ENCODE measurements at regions not wholly inside any gene's neighbourhood (a gene's known extent, or its start where the extent isn't known, plus 50 kb on each side); places are given as distances from the start of the nearest gene placed in this dataset.
A peak's percentile ranks its signal among the peaks of the same experiment; 100 is the strongest.

DNA sequence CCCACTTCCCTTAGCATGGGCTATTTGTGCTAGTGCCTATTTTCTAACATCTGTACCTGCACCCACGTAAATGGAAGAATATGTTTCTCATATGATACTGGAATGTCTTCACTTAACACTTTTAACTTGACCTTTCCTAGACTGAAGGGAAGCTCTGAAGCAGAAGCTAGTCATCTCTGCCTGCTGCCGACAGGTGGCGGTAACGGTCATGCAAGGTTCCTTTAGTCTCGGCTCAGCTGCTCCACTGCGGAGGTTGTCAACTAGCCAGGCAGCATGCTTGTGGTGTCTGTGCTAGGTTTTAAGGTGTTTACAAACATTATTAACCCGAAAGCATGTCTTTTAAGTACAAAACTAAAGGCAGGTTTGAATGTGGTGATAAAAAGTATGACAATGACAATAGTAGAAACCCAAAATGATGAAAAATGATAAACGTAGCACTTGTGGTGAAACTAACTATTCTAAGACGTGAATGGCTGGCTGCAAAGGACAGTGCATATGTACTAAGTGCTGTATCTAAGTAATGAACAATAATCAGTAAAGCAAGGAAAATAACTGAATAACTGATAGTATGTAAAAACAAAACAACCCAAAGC, 117.2 kb downstream of the GRIN2B start:
- ATAC-seq (peak in 5 of 8 donors; percentile 49 to 75 (median 57)), DNase-seq (peak; percentile 66 to 73)
- H3K4me3 ChIP-seq: no peak overlapping the region
- H3K27me3 ChIP-seq: peaks cover 0 to 62% (median 25%) of the 10 kb centered on the region in 7 donors
- no peaks in the 10 kb centered on the region for H3K4me1 ChIP-seq
- TF ChIP-seq, protein P1, sequence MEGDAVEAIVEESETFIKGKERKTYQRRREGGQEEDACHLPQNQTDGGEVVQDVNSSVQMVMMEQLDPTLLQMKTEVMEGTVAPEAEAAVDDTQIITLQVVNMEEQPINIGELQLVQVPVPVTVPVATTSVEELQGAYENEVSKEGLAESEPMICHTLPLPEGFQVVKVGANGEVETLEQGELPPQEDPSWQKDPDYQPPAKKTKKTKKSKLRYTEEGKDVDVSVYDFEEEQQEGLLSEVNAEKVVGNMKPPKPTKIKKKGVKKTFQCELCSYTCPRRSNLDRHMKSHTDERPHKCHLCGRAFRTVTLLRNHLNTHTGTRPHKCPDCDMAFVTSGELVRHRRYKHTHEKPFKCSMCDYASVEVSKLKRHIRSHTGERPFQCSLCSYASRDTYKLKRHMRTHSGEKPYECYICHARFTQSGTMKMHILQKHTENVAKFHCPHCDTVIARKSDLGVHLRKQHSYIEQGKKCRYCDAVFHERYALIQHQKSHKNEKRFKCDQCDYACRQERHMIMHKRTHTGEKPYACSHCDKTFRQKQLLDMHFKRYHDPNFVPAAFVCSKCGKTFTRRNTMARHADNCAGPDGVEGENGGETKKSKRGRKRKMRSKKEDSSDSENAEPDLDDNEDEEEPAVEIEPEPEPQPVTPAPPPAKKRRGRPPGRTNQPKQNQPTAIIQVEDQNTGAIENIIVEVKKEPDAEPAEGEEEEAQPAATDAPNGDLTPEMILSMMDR (IDR thresholded peaks at IDR 0.05): peak; percentile 53 to 93 (median 90)
- intact Hi-C loops (cut with DNase I): loop anchor here (1.0 to 10.0 kb wide), 6 partner anchors 288 to 303 kb away; no protein-coding TSS in a partner anchor
- 16 to 18% methylated on average over 9 of the region's 9 CpGs for WGBS, 2 donors
- no peak overlapping the region for H3K27ac ChIP-seq
- no peaks in the 10 kb centered on the region for H3K36me3 ChIP-seq
- no peaks in the 10 kb centered on the region for H3K9me3 ChIP-seq

DNA sequence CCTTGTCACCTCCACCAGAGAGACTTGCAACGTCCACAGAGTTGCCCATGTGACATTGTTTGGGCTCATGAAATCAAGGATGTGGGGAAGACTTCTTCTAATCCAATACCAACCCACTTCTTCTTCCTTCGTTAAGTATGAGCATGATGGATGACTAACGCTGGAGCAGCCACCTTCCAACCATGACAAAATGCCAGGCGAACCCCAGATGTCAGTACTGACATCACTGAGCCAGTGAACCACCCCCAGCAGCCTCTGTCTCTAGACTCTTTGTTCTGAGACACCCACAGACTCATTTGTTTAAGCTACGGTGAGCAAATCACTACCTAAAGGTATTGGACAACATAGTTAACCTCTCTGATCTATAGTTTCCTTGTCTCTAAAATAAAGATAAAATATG, 123.7 kb downstream of the GRIN2B start:
- Histone ChIP-seq H3K27me3 (peaks cover 0 to 22% (median 0%) of the 10 kb centered on the region in 7 donors), H3K4me3 (no peak overlapping the region), H3K36me3 (no peaks in the 10 kb centered on the region), H3K4me1 (peaks cover 0 to 9% (median 0%) of the 10 kb centered on the region in 9 donors), H3K9me3 (no peaks in the 10 kb centered on the region), H3K27ac (no peak overlapping the region)
- 78 to 79% methylated on average over 5 of the region's 5 CpGs for WGBS, 2 donors
- no peak for ATAC-seq
- intact Hi-C loops (cut with DNase I): loop anchor here in 1 of 10 donors (5.0 kb wide), 1 partner anchor 230 kb away; no protein-coding TSS in a partner anchor
- TF ChIP-seq, protein P1 (IDR thresholded peaks at IDR 0.05): no peak
- DNase-seq: no peak

DNA sequence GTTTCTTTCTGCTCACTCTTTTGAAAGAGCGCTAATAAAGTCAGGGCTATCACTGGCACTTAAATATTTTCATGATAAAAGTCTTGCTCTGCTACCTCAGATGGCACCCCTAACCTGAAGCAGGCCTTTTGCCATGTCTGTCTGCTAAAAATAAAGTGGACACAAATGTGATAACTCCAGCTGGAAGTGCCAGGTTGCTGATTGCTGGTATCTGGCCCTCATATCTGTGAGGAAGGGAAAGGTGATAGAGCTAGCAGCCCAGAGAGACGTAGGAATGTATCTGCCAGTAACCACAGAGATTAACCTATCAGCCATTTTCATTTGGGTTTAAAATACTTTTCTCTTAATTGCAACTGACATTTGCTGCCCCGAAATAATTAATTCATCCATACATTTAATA, 127.9 kb downstream of the GRIN2B start:
- 31 to 42% methylated on average over 3 of the region's 3 CpGs for WGBS, 2 donors
- TF ChIP-seq, protein P1 (IDR thresholded peaks at IDR 0.05): no peak
- Histone ChIP-seq H3K27ac (no peak overlapping the region), H3K9me3 (no peaks in the 10 kb centered on the region), H3K4me3 (no peak overlapping the region), H3K4me1 (peaks cover 0 to 9% (median 0%) of the 10 kb centered on the region in 9 donors), H3K27me3 (no peaks in the 10 kb centered on the region), H3K36me3 (no peaks in the 10 kb centered on the region)
- DNase-seq (no peak), ATAC-seq (no peak)
- intact Hi-C loops (cut with DNase I): no loop called here

DNA sequence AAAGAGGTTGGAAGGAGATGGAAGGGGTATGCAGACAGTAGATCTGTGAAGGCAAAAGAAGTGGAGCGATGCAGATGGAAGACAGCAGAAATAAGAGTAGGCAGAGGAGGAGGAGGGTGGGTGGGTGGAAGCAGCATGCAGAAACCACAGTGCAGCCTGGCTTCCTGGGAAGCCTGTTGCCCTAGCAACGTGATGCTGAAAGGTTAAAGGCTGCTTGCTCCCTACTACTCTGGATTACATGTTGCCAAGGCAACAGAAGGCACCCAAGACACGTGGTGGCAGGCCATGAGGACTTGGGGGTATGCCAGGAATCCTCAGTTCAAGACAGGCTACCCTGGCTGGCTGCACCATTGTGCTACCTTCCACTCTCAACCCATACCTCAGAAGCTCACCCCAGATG, 129.6 kb downstream of the GRIN2B start:
- intact Hi-C loops (cut with DNase I): no loop called here
- ATAC-seq (no peak), DNase-seq (no peak)
- Histone ChIP-seq H3K4me3 (no peak overlapping the region), H3K27me3 (no peaks in the 10 kb centered on the region), H3K9me3 (no peaks in the 10 kb centered on the region), H3K4me1 (peaks cover 0 to 9% (median 0%) of the 10 kb centered on the region in 9 donors), H3K27ac (no peak overlapping the region), H3K36me3 (no peaks in the 10 kb centered on the region)
- 32 to 42% methylated on average over 3 of the region's 3 CpGs for WGBS, 2 donors
- TF ChIP-seq, protein P1 (IDR thresholded peaks at IDR 0.05): no peak
